ENCODE measurements at regions not wholly inside any gene's neighbourhood (a gene's known extent, or its start where the extent isn't known, plus 50 kb on each side); places are given as distances from the start of the nearest gene placed in this dataset.

DNA sequence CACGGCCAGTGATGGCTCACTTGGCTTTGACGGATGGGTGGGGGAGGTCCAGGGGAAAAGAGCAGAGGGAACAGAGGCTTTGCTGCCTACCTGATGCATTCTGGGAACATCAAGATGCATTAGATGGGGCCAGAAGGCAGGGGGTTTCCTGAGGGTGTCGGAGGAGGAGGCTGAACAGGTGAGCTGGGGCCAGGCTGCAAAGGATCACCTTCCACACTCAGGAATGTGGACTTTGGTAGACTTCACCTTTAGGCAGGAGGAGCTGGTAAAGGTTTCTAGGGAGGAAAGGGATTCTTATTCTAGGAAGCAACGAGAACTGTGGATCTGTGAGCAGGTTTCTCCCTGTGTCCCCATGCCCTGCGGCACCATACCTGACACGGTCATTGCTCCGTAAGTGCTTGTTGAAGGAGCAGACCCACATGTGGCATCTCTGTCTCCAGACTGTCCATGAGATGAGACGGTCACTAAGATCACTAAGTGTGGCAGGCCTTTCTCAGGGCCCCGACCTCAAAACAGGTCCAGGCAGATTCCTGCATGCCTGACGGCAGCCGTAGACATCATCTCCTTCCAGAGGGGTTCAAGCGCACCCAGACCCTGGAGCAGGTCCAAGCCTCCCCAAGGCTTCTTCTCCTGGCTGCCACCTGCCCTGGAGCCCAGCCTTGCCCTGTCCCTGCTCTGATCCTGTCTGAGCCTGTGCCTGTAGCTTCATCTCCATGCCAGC, 89.1 kb upstream of the SLC25A33 start:
- TF ChIP-seq, protein P1, sequence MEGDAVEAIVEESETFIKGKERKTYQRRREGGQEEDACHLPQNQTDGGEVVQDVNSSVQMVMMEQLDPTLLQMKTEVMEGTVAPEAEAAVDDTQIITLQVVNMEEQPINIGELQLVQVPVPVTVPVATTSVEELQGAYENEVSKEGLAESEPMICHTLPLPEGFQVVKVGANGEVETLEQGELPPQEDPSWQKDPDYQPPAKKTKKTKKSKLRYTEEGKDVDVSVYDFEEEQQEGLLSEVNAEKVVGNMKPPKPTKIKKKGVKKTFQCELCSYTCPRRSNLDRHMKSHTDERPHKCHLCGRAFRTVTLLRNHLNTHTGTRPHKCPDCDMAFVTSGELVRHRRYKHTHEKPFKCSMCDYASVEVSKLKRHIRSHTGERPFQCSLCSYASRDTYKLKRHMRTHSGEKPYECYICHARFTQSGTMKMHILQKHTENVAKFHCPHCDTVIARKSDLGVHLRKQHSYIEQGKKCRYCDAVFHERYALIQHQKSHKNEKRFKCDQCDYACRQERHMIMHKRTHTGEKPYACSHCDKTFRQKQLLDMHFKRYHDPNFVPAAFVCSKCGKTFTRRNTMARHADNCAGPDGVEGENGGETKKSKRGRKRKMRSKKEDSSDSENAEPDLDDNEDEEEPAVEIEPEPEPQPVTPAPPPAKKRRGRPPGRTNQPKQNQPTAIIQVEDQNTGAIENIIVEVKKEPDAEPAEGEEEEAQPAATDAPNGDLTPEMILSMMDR (IDR thresholded peaks at IDR 0.05) = no peak
- no peak for TF ChIP-seq POLR2A (IDR thresholded peaks at IDR 0.05)

Data from adrenal gland (tissue), 5 donors.